GM04503 (cell line): ENCODE measurements at regions not wholly inside any gene's neighbourhood (a gene's known extent, or its start where the extent isn't known, plus 50 kb on each side); places are given as distances from the start of the nearest gene placed in this dataset.
A peak's percentile ranks its signal among the peaks of the same experiment; 100 is the strongest.
"Not testable (repeated sequence)": the region's sequence is repeated elsewhere in the genome, so short reads cannot be mapped to it uniquely, and the experiment has no call there.

ENCODE experiments used
- DNase-seq: peaks from one replicate; pipeline ENCODE4 v3.0.0-alpha.2; 2012; ENCODE audit warnings: low read depth

DNA sequence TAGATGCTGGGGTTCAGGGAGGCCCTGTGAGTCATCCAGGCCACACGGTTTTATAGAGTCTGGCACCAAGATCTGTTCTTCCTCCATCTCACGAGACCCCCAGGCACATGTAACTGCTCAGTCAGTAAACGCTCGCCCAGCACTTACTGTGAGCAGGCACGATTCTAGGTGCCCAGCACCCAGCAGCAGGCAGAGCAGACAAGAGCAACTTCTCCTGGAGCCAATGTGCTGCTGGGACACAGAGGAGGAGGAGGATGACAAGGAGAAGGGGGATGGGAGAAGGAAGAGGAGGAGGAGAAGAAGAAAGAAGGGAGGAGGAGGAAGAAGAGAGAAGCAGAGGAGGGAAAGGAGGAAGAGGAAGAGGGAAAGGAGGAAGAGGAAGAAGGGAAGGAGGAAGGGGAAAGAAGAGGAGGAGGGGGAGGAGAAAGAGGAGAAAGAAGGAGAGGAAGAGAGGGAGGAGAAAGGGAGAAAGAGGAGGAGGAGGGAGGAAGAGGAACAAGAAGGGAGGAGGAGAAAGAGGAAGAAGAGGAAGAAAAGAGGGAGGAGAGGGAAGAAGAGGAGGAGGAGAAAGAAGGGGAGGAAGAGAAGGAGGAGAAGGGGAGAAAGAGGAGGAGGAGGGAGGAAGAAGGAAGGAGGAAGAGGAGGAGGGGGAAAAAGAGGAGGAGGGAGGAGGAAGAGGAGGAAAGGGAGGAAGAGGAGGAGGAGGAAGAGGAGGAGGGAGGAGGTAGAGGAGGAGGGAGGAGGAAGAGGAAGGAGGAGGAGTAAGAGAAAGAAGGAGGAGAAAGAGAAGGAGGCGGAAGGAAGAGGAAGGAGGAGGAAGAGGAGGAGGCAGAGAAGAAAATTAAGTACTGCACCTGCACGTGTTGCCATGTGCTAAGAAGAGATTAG, 77.6 kb upstream of the RTL6 start:
- DNase-seq, result no peak

DNA sequence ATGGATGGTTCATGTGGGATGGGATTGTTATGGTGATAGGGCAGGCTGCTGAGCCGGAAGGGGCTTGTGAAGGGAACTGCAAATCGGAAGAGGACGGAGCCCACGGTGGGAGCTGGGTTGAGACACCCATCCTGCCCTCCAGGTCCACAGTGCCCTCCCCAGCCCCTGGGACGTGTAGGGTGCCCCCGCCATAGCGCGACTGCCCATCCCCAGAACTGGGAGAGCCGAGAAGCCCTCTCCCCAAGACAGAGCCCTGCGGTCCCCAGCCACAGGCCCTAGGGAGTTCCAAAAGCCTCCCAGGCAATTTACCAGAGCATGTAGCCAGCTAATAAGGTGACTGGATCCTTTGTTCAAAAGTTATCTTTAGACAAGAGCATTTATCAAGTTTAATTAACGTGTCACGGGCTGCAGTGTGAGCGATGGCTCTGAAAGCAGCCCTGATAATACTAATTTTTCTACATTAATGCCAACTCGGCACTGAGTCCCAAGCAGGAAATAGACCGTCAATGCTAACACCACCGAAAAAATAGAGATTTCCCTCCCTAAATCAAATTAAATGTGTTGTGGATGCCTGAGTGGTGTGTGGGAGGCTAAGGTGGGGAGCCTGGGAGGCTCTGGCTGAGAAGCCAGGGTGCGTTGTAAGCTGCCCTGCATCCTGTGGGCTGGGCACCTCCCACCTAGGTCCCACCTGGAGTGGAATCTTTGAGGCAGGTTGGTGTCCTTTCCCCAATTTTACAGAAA, 76.8 kb upstream of the RTL6 start:
- DNase-seq, result no peak

DNA sequence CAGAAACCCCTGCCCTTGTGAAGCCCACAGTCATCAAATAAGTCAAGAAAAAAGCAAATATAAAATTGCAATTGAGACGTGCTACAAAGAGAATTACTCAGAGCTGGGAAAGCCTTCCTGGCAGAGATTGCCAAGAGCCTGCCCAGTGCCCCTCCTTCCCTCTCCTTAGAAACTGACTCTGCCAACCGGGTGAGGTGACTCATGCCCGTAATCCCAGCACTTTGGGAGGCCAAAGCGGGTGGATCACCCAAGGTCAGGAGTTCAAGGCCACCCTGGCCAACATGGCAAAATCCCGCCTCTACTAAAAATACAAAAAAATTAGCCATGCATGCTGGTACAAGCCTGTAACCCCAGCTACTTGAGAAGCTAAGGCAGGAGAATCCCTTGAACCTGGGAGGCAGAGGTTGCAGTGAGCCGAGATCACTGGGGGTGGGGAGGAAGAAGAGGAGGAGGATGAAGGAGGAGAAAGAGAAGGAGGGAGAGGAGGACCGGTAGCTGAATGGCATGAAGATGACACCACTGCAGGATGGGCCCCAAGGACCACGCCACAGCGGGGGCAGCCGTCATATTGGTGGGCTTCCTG, 76.1 kb upstream of the RTL6 start:
- DNase-seq, result peak; percentile 63

DNA sequence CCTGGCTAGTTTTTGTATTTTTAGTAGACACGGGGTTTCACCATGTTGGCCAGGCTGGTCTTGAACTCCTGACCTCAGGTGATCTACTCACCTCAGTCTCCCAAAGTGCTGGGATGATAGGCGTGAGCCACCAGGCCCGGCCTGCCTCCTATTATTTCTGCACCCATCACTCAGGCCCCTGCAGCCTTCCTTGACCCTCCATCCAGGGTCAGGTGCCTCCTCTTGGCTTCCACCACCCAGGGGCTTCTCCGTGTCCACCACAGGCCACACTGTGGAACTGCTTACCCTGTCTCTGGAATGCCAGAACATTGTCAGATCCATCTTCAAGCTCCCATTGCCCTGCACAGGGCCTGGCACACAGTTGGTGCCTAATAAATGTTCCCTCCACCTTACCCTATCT, 75.4 kb upstream of the RTL6 start:
- DNase-seq, result no peak

DNA sequence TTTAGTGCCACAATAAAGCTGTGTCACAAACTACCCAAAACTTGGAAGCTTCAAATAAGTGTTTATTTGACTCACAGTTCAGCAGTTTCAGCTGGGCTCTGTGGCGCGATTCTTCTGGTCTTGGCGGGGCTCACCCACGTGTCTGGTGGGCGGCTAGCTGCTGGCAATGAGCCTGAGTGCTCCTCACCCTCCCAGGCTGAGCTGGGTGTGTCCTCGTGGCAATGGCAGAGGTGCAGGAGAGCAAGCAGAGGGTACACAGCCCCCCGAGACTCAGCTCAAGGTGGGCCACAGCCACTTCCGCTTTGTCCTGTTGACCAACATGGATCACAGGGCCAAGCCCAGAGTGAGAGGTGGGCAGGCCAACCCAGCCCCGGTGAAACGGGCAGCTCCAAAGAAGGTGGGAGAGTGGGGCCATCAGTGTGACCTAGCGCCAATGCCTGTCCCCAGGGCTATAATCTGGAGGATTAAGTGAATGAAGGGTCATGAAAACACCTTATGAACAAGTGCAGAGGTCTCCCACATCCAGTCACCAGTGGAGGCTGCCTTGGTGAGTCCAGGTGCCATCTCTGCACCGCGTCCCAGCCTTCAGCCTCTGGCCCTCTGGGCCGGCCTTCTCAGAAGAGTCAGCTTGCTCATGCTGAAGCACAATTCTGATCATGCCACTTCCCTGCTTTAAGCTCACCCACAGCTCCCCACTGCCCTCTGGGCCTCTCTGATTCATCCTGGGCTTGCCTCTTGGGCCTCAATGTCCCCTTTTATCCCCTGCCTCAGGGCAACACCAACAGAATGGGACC, 74.6 kb upstream of the RTL6 start:
- DNase-seq, result no peak

DNA sequence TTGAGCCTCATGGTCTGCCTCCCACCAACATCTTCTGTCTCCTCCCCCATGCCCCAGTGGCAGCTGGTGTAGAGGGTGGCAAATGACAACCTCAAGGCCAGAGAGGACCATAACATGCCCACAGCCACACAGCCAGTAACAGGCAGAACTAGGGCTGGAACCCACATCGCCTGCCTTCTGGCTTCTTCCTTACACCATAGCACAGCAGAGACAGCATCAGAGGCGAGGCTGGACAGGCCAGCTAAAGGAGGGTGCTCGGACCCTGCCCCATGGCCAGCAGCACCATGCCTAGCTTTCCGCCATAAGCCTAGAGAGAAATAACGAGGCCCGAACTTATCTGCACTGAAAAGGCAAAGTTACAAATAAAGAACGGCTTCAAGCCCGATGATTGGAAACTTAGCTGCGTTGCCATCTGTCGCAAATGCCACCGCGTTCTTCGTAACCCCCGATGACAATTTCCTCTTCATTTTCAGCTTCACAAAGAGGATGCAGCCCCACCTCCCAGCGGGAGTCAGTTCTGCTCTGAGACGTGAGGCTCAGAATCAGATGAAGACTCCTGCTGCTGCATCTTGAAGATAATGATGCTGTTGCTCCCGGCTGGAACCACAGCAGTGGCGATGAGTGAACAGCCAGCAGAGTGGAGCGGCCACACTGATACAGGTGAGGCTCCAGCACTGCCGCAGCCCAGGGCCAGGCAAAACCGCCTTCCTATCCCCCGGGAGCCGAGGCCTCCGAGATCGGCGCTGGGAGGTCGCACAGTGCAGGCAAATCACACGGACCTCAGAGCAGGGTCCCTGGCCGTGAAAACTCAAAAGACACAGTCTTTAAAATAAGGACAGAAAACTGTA, 73.8 kb upstream of the RTL6 start:
- DNase-seq, result no peak

DNA sequence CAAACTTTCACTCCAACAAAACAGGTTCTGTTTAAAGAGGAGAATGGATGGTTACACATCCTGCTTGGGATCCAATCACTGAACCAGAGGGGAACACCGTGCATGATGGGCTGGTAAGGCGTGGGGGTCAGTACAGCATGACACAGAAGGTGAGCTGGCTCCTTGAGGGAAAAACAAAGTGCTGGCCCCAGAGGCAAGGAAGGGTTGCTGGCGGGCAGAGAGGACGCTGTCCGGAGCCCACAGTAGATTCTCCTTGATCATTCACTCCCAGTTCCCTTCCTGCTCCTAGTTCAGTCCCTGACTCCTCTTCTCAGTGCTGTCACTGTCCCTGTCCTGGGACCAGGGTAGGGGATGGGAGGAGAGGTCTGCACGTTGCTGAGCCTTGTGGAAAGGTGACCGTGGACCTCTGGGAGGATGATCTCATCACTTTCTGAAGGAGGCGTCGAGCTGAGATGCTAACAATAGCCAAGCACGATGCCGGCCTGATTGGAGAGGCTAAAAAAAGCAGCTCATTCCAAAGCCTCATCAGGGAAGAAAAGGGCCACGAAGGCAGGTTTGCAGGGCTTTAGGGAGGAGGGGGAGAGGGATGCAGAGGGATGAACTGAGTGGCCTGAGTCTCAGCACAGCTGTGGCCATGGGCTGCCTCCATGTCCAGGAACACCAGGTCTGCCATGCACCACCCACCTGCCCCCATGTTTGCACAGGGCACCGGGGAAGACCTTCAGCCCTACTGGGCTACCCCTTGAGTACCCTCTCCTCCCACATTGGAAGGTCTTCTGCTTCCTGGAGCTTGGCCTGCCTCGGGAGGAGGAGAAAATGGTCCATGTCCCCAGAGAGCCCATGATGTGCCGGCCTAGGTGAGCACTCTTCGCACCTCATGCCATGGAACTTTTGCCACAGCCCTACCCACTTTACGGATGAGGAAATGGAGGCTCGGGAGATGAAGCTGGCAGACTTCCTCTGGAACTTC, 72.7 kb upstream of the RTL6 start:
- DNase-seq, result no peak

DNA sequence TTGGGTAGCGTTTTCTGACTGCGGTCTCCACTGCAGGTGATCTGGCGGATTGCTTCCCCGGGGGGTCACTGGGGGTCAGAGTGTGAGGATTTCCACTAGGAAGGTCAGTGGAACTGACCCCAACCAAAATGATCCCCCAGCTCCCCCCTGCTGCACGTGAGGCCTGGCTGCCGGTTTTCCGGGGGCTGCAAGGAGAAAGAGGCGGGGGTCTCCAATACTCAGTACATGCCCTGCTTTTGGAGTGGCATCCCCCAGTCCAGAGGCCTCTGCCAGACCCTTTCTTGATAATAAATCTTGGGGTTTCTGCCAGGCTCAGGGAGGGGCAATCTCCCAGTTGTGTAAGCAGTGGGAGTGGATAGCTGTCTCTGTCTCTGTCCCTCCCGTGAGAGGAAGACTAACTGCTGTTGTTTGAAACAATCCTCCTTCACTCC, 71.5 kb upstream of the RTL6 start:
- no peak for DNase-seq

DNA sequence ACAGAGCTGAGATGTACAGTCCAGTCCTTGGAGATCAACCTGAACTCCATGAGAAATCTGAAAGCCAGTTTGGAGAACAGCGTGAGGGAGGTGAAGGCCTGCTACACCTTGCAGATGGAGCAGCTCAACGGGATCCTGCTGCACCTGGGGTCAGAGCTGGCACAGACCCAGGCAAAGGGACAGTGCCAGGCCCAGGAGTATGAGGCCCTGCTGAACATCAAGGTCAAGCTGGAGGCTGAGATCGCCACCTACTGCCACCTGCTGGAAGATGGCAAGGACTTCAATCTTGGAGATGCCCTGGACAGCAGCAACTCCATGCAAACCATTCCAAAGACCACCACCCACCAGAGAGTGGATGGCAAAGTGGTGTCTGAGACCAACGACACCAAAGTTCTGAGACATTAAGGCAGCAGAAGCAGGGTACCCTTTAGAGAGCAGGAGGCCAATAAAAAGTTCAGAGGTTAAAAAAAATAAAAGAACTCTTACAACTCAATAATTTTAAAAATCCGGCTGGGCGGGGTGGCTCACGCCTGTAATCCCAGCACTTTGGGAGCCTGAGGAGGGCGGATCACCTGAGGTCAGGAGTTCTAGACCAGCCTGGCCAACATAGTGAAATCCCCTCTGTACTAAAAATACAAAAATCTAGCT, 69.9 kb upstream of the RTL6 start:
- DNase-seq, result no peak

DNA sequence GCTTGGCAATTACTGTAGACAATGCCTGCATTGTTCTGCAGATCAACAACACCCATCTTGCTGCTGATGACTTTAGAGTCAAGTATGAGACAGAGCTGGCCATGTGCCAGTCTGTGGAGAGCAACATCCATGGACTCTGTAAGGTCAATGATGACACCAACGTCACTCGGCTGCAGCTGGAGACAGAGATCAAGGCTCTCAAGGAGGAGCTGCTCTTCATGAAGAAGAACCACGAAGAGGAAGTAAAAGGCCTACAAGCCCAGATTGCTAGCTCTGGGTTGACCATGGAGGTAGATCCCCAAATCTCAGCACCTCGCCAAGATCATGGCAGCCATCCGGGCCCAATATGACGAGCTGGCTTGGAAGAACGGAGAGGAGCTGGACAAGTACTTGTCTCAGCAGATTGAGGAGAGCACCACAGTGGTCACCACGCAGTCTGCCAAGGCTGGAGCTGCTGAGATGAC, 69.4 kb upstream of the RTL6 start:
- not testable (repeated sequence) for DNase-seq

DNA sequence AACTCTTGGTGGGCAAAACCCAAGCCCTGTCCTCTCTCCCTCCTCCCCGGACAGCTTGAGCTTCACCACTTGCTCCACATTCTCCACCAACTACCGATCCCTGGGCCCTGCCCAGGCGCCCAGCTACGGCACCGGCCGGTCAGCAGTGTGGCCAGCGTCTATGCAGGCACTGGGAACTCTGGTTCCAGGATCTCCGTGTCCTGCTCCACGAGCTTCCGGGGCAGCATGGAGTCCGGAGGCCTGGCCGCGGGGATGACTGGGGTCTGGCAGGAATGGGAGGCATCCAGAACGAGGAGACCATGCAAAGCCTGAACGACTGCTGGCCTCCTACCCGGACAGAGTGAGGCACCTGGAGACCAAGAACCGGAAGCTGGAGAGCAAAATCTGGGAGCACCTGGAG, 68.9 kb upstream of the RTL6 start:
- no peak for DNase-seq

DNA sequence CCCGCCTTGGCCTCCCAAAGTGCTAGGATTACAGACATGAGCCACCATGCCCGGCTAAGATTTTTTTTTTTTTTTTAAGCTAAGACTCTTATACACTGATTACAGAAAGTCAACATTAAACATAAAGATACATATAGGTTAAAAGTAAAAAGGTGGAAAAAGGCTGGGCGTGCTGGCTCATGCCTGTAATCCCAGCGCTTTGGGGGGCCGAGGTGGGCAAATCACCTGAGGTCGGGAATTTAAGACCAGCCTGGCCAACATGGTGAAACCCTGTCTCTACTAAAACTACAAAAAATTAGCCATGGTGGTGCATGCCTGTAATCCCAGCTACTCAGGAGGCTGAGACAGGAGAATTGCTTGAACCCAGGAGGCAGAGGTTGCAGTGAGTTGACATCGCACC, 64.6 kb upstream of the RTL6 start:
- DNase-seq, result not testable (repeated sequence)

DNA sequence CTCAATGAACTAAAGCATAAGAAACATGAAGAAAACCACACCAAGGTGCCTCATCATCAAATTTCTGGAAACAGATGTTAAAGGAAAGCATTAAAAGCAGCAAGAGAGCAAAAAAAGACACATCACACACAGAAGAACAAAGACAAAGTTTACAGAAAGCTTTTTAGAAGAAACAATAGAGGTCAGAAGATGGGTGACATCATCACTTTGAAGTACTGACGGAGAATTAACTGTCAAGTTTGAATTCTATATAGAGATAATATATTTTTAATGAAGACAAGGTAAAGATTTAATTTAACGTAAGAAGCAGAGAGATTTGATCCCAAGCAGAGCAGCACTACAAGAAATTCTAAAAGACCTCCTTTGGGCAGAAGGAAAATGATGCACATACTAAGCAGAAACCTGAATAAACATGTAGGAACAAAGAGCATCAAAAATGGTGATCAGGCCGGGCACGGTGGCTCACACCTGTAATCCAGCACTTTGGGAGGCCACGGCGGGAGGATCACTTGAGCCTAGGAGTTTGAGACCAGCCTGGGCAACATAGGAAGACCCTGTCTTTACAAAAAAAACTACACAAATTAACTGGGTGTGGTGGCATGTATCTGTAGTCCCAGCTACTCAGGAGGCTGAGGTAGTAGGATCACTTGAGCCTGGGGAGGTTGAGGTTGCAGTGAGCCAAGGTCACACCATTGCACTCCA, 63.3 kb upstream of the RTL6 start:
- no peak for DNase-seq

DNA sequence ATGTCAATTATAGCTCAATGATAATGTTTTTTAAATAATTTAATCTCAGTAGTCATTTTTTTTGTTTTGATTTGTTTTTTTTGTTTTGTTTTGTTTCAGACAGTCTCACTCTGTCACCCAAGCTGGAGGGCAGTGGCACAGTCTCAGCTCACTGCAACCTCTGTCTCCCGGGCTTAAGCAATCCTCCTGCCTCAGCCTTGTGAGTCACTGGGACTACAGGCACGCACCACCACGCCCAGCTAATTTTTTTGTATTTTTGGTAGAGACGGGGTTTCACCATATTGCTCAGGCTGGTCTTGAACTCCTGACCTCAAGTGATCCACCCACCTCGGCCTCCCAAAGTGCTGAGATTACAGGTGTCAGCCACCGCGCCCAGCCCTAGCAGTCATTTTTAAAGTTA, 60.6 kb upstream of the RTL6 start:
- peak; percentile 40 for DNase-seq

DNA sequence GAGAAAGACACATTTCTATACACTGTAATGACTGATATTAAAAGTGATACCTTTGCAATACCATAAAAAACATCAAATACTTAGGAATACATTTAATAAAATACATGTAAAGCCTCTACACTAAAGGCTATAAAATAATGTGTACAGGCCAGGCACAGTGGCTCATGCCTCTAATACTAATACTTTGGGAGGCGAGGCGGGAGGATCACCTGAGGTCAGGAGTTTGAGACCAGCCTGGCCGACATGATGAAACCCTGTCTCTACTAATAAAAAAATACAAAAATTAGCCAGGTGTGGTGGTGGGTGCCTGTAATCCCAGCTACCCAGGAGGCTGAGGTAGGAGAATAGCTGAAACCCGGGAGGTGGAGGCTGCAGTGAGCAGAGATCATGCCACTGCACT, 59.8 kb upstream of the RTL6 start:
- not testable (repeated sequence) for DNase-seq

DNA sequence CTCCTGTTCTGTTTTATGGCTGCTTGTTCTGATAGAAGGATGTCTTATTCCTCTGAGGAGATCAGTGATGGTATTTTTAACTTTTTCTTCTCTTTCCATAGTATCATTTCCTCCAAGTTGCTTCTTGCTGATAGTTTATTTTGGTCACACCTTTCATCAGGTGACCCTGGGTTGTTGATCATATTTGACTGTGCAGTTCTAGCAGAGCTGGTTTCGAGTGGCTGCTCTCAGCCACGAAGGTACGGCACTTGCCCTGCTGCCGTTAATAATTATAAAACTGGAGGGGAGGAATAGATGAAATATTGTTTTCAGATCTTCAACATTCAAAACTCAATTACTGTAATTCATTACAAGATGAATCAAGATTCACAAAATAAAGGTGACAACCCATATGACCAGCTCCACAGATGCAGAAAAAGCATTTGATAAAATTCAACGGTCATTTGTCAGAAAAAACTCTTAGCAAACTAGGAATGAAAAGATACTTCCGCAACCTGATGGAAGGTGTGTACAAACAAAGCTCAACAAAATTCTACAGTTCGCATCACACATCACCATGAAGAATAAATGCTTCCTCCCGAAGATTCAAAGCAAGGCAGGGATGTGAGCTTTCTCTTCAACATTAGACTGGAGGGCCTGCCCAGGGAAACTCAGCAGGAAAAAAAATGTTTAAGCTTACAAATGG, 59.2 kb upstream of the RTL6 start:
- DNase-seq, result no peak

DNA sequence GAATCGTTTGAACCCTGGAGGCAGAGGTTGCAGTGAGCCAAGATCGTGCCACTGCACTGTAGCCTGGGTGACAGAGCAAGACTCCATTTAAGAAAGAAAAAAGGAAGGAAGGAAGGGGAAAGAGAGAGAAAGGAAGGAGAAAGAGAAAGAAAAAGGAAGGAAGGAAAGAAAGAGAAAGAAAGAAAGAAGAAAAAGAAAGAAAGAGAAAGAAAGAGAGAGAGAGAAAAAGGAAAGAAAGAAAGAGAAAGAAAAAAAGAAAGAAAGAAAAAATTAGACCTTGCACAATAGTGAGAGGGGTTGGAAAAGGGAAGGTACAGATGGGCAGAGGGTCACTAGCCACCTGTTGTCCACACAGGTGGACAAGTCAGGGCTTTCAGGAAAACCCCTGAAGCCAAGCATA, 57.6 kb upstream of the RTL6 start:
- no peak for DNase-seq

DNA sequence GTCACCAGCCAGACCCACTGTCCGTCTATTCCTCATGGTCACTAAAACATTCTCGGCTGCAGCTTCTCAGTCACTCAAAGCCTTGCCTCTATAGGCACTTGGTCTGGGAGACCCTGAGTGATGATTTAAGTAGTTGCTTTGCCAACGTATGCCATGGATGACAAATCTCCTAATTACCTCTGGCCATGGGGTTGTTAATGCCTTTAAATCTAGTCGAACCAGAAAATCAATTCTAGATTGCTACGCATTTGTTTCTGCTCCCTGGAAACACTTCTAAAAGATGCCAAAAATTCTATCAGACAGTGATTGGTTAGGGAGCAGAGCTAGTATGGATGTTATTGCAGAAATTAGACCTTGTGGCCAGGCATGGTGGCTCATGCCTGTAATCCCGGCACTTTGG, 57.0 kb upstream of the RTL6 start:
- DNase-seq, result no peak
